Upper lobe of left lung (tissue), 6 donors: ENCODE measurements at regions not wholly inside any gene's neighbourhood (a gene's known extent, or its start where the extent isn't known, plus 50 kb on each side); places are given as distances from the start of the nearest gene placed in this dataset.

Source experiments
- ATAC-seq, 2 donors: fragments of 200-7000 bp; cut with Tn5 transposase; one replicate each; pipeline ENCODE4 v1.9.1; 2022; ENCODE audit warnings: mild to moderate bottlenecking in 2 of 2, moderate library complexity in 2 of 2; ENCODE audit not compliant: low FRiP score in 2 of 2
- DNase-seq, 2 donors: peaks; one replicate each; pipeline ENCODE4 v3.0.0-alpha.2; 2019 to 2020
- H3K27ac ChIP-seq, 4 donors: fragments of 200-600 bp; sonication (generic); one replicate each; pipeline ENCODE4 v1.5.1; 2016 to 2019
- H3K27me3 ChIP-seq, 4 donors: fragments of 200-600 bp; sonication (generic); one replicate each; pipeline ENCODE4 v1.5.1; 2017 to 2019
- H3K36me3 ChIP-seq, 4 donors: fragments of 200-600 bp; sonication (generic); one replicate each; pipeline ENCODE4 v1.5.1; 2016 to 2019
- H3K4me1 ChIP-seq, 4 donors: fragments of 200-600 bp; sonication (generic); one replicate each; pipeline ENCODE4 v1.5.1; 2018 to 2019
- H3K4me3 ChIP-seq, 4 donors: fragments of 200-600 bp; sonication (generic); one replicate each; pipeline ENCODE4 v1.5.1; 2017 to 2019; ENCODE audit warnings: mild to moderate bottlenecking in 2 of 4, moderate library complexity in 1 of 4
- H3K9me3 ChIP-seq, 4 donors: fragments of 200-600 bp; sonication (generic); one replicate each; pipeline ENCODE4 v1.5.1; 2018 to 2019
- EP300 ChIP-seq, 4 donors: sonication (generic); formaldehyde crosslinking; IDR thresholded peaks; one replicate each; pipeline ENCODE4 v1.5.1; 2017; ENCODE audit warnings: antibody characterized with exemption in 4 of 4, control low read depth in 2 of 4
- POLR2A ChIP-seq, 4 donors: fragments of 450-650 bp; IDR thresholded peaks; one replicate each; pipeline ENCODE4 v1.5.1; 2016 to 2017; ENCODE audit warnings: antibody characterized with exemption in 4 of 4, mild to moderate bottlenecking in 2 of 4
- POLR2AphosphoS5 ChIP-seq, 2 donors: sonication (generic); formaldehyde crosslinking; IDR thresholded peaks; one replicate each; pipeline ENCODE4 v1.5.1; 2017; ENCODE audit warnings: antibody characterized with exemption in 2 of 2
- WGBS, 2 donors: methylation state at CpG; one replicate each; pipeline ENCODE4 v1.1.5; 2017 to 2018; 5-methylcytosine and 5-hydroxymethylcytosine counted together
- TF ChIP-seq, protein P1 (sequence below), 6 experiments: fragments of 450-650 bp in 4 of 6; fragments of 200-600 bp in 2 of 6; sonication (generic) in 2 of 6; IDR thresholded peaks; one replicate each; pipeline ENCODE4 v1.5.1; 2016 to 2019; ENCODE audit warnings: antibody characterized with exemption in 6 of 6
- donor health status: DM: no; HTN: no; CAD: no; lungs with moderate emphysema.
- donor health status: DM: no; HTN: yes; CAD: no; lungs with severe emphysema.

GRCh38 chr6:106017454-106017853 is 68.7 kb upstream of the PRDM1 start:
- no peaks in the 10 kb centered on the region for H3K4me1 ChIP-seq
- no peaks in the 10 kb centered on the region for H3K9me3 ChIP-seq
- ATAC-seq: no peak
- H3K4me3 ChIP-seq: no peak overlapping the region
- H3K36me3 ChIP-seq: no peaks in the 10 kb centered on the region
- TF ChIP-seq EP300 (IDR thresholded peaks at IDR 0.05): no peak
- WGBS, 2 donors: 71 to 75% methylated on average over 5 of the region's 5 CpGs
- no peaks in the 10 kb centered on the region for H3K27me3 ChIP-seq
- no peak overlapping the region for H3K27ac ChIP-seq
- no peak for DNase-seq

DNA sequence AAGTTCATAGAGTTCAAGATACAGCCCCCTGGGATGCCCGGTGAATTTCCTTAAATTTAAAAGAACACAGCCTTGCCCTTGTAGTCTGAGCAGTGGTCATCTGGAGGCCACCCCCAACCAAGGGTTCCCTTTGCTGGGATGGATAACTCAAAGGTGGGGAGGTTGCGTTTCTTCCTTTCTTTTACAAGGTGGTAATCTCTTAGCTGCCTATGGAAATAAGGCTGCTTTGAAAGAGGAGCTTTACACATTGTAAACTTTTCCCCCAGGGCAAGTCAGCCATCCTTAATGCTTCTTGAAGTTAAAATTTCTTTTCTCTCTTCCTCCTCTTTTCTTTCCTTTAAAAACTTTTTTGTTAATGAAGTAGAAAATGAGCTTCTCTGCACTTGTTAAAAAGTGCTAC is 71.2 kb upstream of the PRDM1 start:
- TF ChIP-seq EP300 (IDR thresholded peaks at IDR 0.05): no peak
- TF ChIP-seq POLR2A (IDR thresholded peaks at IDR 0.05): no peak
- TF ChIP-seq, protein P1, sequence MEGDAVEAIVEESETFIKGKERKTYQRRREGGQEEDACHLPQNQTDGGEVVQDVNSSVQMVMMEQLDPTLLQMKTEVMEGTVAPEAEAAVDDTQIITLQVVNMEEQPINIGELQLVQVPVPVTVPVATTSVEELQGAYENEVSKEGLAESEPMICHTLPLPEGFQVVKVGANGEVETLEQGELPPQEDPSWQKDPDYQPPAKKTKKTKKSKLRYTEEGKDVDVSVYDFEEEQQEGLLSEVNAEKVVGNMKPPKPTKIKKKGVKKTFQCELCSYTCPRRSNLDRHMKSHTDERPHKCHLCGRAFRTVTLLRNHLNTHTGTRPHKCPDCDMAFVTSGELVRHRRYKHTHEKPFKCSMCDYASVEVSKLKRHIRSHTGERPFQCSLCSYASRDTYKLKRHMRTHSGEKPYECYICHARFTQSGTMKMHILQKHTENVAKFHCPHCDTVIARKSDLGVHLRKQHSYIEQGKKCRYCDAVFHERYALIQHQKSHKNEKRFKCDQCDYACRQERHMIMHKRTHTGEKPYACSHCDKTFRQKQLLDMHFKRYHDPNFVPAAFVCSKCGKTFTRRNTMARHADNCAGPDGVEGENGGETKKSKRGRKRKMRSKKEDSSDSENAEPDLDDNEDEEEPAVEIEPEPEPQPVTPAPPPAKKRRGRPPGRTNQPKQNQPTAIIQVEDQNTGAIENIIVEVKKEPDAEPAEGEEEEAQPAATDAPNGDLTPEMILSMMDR (IDR thresholded peaks at IDR 0.05): no peak
- TF ChIP-seq POLR2AphosphoS5 (IDR thresholded peaks at IDR 0.05): no peak

DNA sequence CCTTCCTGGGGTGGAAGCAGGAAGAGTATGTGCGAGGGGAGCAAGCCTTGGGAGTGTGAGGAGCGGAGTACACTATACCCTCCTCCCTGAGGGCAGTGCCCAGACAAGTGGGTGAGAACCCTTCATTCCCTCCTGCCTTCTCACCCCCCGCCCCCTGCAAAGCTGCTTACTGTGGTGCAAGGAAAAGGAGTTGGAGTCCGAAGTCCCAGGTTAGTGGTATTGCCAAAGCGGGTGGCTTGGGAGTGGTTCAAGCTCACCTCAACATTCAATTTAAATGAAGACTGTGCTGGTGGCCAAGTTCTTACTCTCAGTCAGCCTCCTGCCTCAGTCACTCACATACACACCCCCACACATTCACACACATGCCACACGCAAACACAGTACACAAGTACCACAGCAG is 74.7 kb upstream of the PRDM1 start:
- no peaks in the 10 kb centered on the region for H3K9me3 ChIP-seq
- H3K27ac ChIP-seq: no peak overlapping the region
- H3K36me3 ChIP-seq: no peaks in the 10 kb centered on the region
- TF ChIP-seq EP300 (IDR thresholded peaks at IDR 0.05) (no peak), POLR2A (IDR thresholded peaks at IDR 0.05) (no peak), POLR2AphosphoS5 (IDR thresholded peaks at IDR 0.05) (no peak)
- TF ChIP-seq, protein P1 (IDR thresholded peaks at IDR 0.05): no peak
- no peak overlapping the region for H3K4me3 ChIP-seq
- ATAC-seq: peak in 1 of 2 donors; percentile 26
- DNase-seq: no peak
- WGBS, 2 donors: 98 to 99% methylated on average over 5 to 6 of the region's 6 CpGs
- H3K4me1 ChIP-seq: no peaks in the 10 kb centered on the region
- H3K27me3 ChIP-seq: no peaks in the 10 kb centered on the region

More for the DNA sequence above, 71.2 kb upstream of the PRDM1 start:
- DNase-seq: no peak
- no peak overlapping the region for H3K27ac ChIP-seq
- H3K9me3 ChIP-seq: no peaks in the 10 kb centered on the region
- 71 to 79% methylated on average over 2 of the region's 2 CpGs for WGBS, 2 donors
- no peaks in the 10 kb centered on the region for H3K4me1 ChIP-seq
- H3K36me3 ChIP-seq: no peaks in the 10 kb centered on the region
- H3K27me3 ChIP-seq: no peaks in the 10 kb centered on the region
- ATAC-seq: no peak
- no peak overlapping the region for H3K4me3 ChIP-seq

GRCh38 chr6:106005954-106006353 is 80.2 kb upstream of the PRDM1 start:
- DNase-seq: no peak
- H3K27ac ChIP-seq: no peak overlapping the region
- WGBS, 2 donors: 38 to 41% methylated on average over 6 of the region's 6 CpGs

DNA sequence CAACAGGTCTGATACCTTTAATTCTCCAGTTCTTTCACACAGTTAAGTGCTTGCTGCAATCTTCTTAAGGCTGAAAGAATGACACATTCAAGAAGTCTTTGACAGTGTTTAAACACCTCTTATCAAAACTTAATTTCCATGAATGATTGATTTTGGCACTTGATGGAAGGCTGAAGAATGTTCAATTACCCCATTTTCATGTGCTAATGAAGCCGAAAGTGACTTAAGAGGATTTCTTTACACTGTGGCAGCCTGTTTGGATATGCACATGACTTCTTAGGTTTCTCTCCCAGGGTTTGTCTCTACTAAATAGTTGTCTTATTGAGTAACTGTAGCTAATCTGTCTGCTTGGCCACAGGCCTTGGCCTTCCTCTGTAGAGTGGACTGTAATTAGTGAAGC is 81.1 kb upstream of the PRDM1 start:
- H3K27ac ChIP-seq: no peak overlapping the region
- no peaks in the 10 kb centered on the region for H3K36me3 ChIP-seq
- DNase-seq (no peak), ATAC-seq (no peak)
- H3K4me1 ChIP-seq: peaks cover 0 to 11% (median 0%) of the 10 kb centered on the region in 4 donors
- H3K27me3 ChIP-seq: no peaks in the 10 kb centered on the region
- H3K4me3 ChIP-seq: no peak overlapping the region
- no peaks in the 10 kb centered on the region for H3K9me3 ChIP-seq
- WGBS, 2 donors: 57 to 81% methylated on average over 1 of the region's 1 CpG
- TF ChIP-seq EP300 (IDR thresholded peaks at IDR 0.05) (no peak), POLR2A (IDR thresholded peaks at IDR 0.05) (no peak), POLR2AphosphoS5 (IDR thresholded peaks at IDR 0.05) (no peak)
- TF ChIP-seq, protein P1 (IDR thresholded peaks at IDR 0.05): no peak

More at GRCh38 chr6:106005954-106006353, 80.2 kb upstream of the PRDM1 start:
- Histone ChIP-seq H3K36me3 (no peaks in the 10 kb centered on the region), H3K27me3 (no peaks in the 10 kb centered on the region), H3K4me3 (no peak overlapping the region), H3K4me1 (peaks cover 0 to 11% (median 0%) of the 10 kb centered on the region in 4 donors), H3K9me3 (no peaks in the 10 kb centered on the region)
- TF ChIP-seq POLR2AphosphoS5 (IDR thresholded peaks at IDR 0.05) (no peak), POLR2A (IDR thresholded peaks at IDR 0.05) (no peak), EP300 (IDR thresholded peaks at IDR 0.05) (no peak)
- TF ChIP-seq, protein P1 (IDR thresholded peaks at IDR 0.05): no peak
- ATAC-seq: no peak
